Embryonic facial prominence (tissue), 1 donor: ENCODE measurements at regions not wholly inside any gene's neighbourhood (a gene's known extent, or its start where the extent isn't known, plus 50 kb on each side); places are given as distances from the start of the nearest gene placed in this dataset.

Source experiments
- DNase-seq: peaks from one replicate; pipeline ENCODE4 v3.0.0-alpha.2; 2016; ENCODE audit errors: extremely low spot score

- DNase-seq = no peak
These were observed 488.6 kb upstream of the SMIM21 start for GRCh38 chr18:75915941-75916623.

- no peak for DNase-seq
These were observed 485.3 kb upstream of the SMIM21 start for GRCh38 chr18:75912829-75913228.

- no peak for DNase-seq
These were observed 476.9 kb upstream of the SMIM21 start for GRCh38 chr18:75904416-75904815.

- no peak for DNase-seq
These were observed 471.1 kb upstream of the SMIM21 start for GRCh38 chr18:75898651-75899050.

- no peak for DNase-seq
These were observed 469.9 kb upstream of the SMIM21 start for GRCh38 chr18:75897386-75897785.

- DNase-seq = no peak
These were observed 469.4 kb upstream of the SMIM21 start for GRCh38 chr18:75896865-75897264.

GRCh38 chr18:75895135-75895534 lies 467.6 kb upstream of the SMIM21 start:
- DNase-seq = no peak

- DNase-seq = no peak
These were observed 457.2 kb upstream of the SMIM21 start for GRCh38 chr18:75884728-75885127.

- DNase-seq = no peak
These were observed 453.5 kb upstream of the SMIM21 start for GRCh38 chr18:75880925-75881504.

GRCh38 chr18:75880266-75880665 lies 452.8 kb upstream of the SMIM21 start:
- DNase-seq = no peak

GRCh38 chr18:75879196-75879595 lies 451.7 kb upstream of the SMIM21 start:
- no peak for DNase-seq

GRCh38 chr18:75875559-75875958 lies 448.1 kb upstream of the SMIM21 start:
- no peak for DNase-seq

- DNase-seq = no peak
These were observed 447.0 kb upstream of the SMIM21 start for GRCh38 chr18:75874401-75875089.

- DNase-seq = no peak
These were observed 444.1 kb upstream of the SMIM21 start for GRCh38 chr18:75871596-75871995.

- no peak for DNase-seq
These were observed 441.7 kb upstream of the SMIM21 start for GRCh38 chr18:75869162-75869561.

- DNase-seq = no peak
These were observed 440.5 kb upstream of the SMIM21 start for GRCh38 chr18:75868031-75868430.

GRCh38 chr18:75865639-75866038 lies 438.1 kb upstream of the SMIM21 start:
- no peak for DNase-seq

- no peak for DNase-seq
These were observed 437.3 kb upstream of the SMIM21 start for GRCh38 chr18:75864816-75865215.

GRCh38 chr18:75863696-75864095 lies 436.2 kb upstream of the SMIM21 start:
- no peak for DNase-seq

GRCh38 chr18:75862458-75862857 lies 435.0 kb upstream of the SMIM21 start:
- DNase-seq = no peak

GRCh38 chr18:75860166-75860565 lies 432.7 kb upstream of the SMIM21 start:
- DNase-seq = no peak

- no peak for DNase-seq
These were observed 432.0 kb upstream of the SMIM21 start for GRCh38 chr18:75859533-75859932.

GRCh38 chr18:75858754-75859153 lies 431.3 kb upstream of the SMIM21 start:
- no peak for DNase-seq
